OCI-LY7 (cell line): ENCODE measurements at regions not wholly inside any gene's neighbourhood (a gene's known extent, or its start where the extent isn't known, plus 50 kb on each side); places are given as distances from the start of the nearest gene placed in this dataset.

ENCODE experiments used
- BruUV-seq: library from RNA; stranded (reverse); fragments of 400-500 nt; replicated peaks from 2 replicates; lab custom pipeline; 2021; lab: Mats Ljungman, UMichigan
- CTCF ChIA-PET: fragments of 300-600 bp; sonication (Branson Sonifier 250); formaldehyde crosslinking; loops from one replicate; lab custom pipeline; 2022; ENCODE audit warnings: antibody characterized with exemption; ENCODE audit not compliant: unreplicated experiment; lab: Charles Lee
- POLR2A ChIA-PET: fragments of 300-600 bp; sonication (Branson Sonifier 250); formaldehyde crosslinking; loops from one replicate; lab custom pipeline; 2022; ENCODE audit warnings: antibody characterized with exemption; lab: Charles Lee
- DNase-seq: peaks from one replicate; pipeline ENCODE4 v3.0.0-alpha.2; 2015; ENCODE audit warnings: low spot score
- H2AFZ ChIP-seq: fragments of 200-600 bp; sonication (generic), shearing (Covaris generic); 2 replicates; pipeline ENCODE4 v1.6.1; 2014; ENCODE audit warnings: mild to moderate bottlenecking, antibody characterized with exemption, low read length, moderate library complexity
- H3K27ac ChIP-seq: fragments of 200-600 bp; sonication (generic); 2 replicates; pipeline ENCODE4 v1.5.1; 2014; ENCODE audit warnings: mixed run types, low read depth, mild to moderate bottlenecking, moderate library complexity, low read length, inconsistent platforms; ENCODE audit not compliant: poor library complexity, severe bottlenecking
- H3K36me3 ChIP-seq: fragments of 200-600 bp; sonication (generic); 2 replicates; pipeline ENCODE4 v1.6.1; 2014; ENCODE audit warnings: mild to moderate bottlenecking, antibody characterized with exemption, low read length, moderate library complexity, mixed read lengths; ENCODE audit not compliant: insufficient read depth
- H3K4me1 ChIP-seq: fragments of 200-600 bp; sonication (generic); 2 replicates; pipeline ENCODE4 v1.5.1; 2014; ENCODE audit warnings: mild to moderate bottlenecking, low read length; ENCODE audit not compliant: insufficient read depth, poor library complexity, severe bottlenecking
- H3K4me2 ChIP-seq: fragments of 200-600 bp; sonication (generic); 2 replicates; pipeline ENCODE4 v1.6.1; 2014; ENCODE audit warnings: mild to moderate bottlenecking, low read length
- H3K4me3 ChIP-seq: fragments of 200-600 bp; sonication (generic); 2 replicates; pipeline ENCODE4 v1.5.1; 2014; ENCODE audit warnings: mild to moderate bottlenecking, low read depth, low read length; ENCODE audit not compliant: poor library complexity, severe bottlenecking
- H3K79me2 ChIP-seq: fragments of 200-600 bp; sonication (generic); 2 replicates; pipeline ENCODE4 v1.6.1; 2016; ENCODE audit warnings: low read depth, mild to moderate bottlenecking, low read length, moderate library complexity, mixed read lengths; ENCODE audit not compliant: insufficient read depth
- H3K9me2 ChIP-seq: fragments of 200-600 bp; sonication (generic); 2 replicates; pipeline ENCODE4 v1.6.1; 2016; ENCODE audit warnings: mild to moderate bottlenecking, low read length, mixed read lengths; ENCODE audit not compliant: insufficient read depth
- H3K9me3 ChIP-seq: fragments of 200-600 bp; sonication (generic); 2 replicates; pipeline ENCODE4 v1.6.1; 2014; ENCODE audit warnings: mild to moderate bottlenecking, mixed run types, low read length, mixed read lengths
- H4K20me1 ChIP-seq: fragments of 200-600 bp; sonication (generic); 2 replicates; pipeline ENCODE4 v1.6.1; 2014; ENCODE audit warnings: mild to moderate bottlenecking, antibody characterized with exemption, low read length, moderate library complexity, mixed read lengths; ENCODE audit not compliant: insufficient read depth
- CTCF ChIP-seq: fragments of 200-600 bp; sonication (generic); conservative IDR thresholded peaks from 2 replicates; pipeline ENCODE4 v1.5.1; 2014; ENCODE audit warnings: mild to moderate bottlenecking, antibody characterized with exemption, low read length, moderate library complexity, mixed read lengths
- EZH2phosphoT487 ChIP-seq: fragments of 200-600 bp; sonication (generic); IDR thresholded peaks from 2 replicates; pipeline ENCODE4 v1.6.1; 2018; ENCODE audit warnings: low read depth, borderline replicate concordance, mild to moderate bottlenecking, mixed run types, antibody characterized with exemption, low read length, moderate library complexity, mixed read lengths
- intact Hi-C: fragments of 100-400 bp; cut with micrococcal nuclease; formaldehyde crosslinking; loops from one replicate; pipeline ENCODE4 v1.10.0; 2022; ENCODE audit not compliant: unreplicated experiment

- H3K4me3 ChIP-seq: no peak overlapping the region
- CTCF ChIA-PET: no interaction called here
- intact Hi-C loops: no loop called here
Observed at GRCh38 chr9:84500826-84501225, 160.3 kb upstream of the SLC28A3 start.

GRCh38 chr9:84501587-84501986, 161.0 kb upstream of the SLC28A3 start:
- BruUV-seq: no TSS peak

More at GRCh38 chr9:84500826-84501225, 160.3 kb upstream of the SLC28A3 start:
- H3K79me2 ChIP-seq: no peaks in the 10 kb centered on the region
- no peaks in the 10 kb centered on the region for H3K4me1 ChIP-seq
- no peak for TF ChIP-seq EZH2phosphoT487
- TF ChIP-seq CTCF: no peak
- no peaks in the 10 kb centered on the region for H3K36me3 ChIP-seq
- H3K9me2 ChIP-seq: no peaks in the 10 kb centered on the region
- DNase-seq: no peak
- H2AFZ ChIP-seq: no peak overlapping the region
- no peaks in the 10 kb centered on the region for H3K9me3 ChIP-seq
- no peak overlapping the region for H3K4me2 ChIP-seq
- H4K20me1 ChIP-seq: no peaks in the 10 kb centered on the region
- no peak overlapping the region for H3K27ac ChIP-seq
- BruUV-seq: no TSS peak
- POLR2A ChIA-PET: no interaction called here

GRCh38 chr9:84502066-84502465, 161.5 kb upstream of the SLC28A3 start:
- Histone ChIP-seq H3K9me2 (no peaks in the 10 kb centered on the region), H4K20me1 (no peaks in the 10 kb centered on the region), H3K36me3 (no peaks in the 10 kb centered on the region), H3K27ac (no peak overlapping the region), H3K4me2 (no peak overlapping the region), H2AFZ (no peak overlapping the region), H3K4me1 (no peaks in the 10 kb centered on the region), H3K79me2 (no peaks in the 10 kb centered on the region), H3K4me3 (no peak overlapping the region), H3K9me3 (no peaks in the 10 kb centered on the region)
- intact Hi-C loops: no loop called here
- CTCF ChIA-PET: no interaction called here
- no TSS peak for BruUV-seq
- TF ChIP-seq CTCF (no peak), EZH2phosphoT487 (no peak)
- POLR2A ChIA-PET: no interaction called here
- DNase-seq: no peak

More at GRCh38 chr9:84501587-84501986, 161.0 kb upstream of the SLC28A3 start:
- H3K36me3 ChIP-seq: no peaks in the 10 kb centered on the region
- no peak for DNase-seq
- no peaks in the 10 kb centered on the region for H3K79me2 ChIP-seq
- H2AFZ ChIP-seq: no peak overlapping the region
- POLR2A ChIA-PET: no interaction called here
- no peak overlapping the region for H3K4me2 ChIP-seq
- no peaks in the 10 kb centered on the region for H3K4me1 ChIP-seq
- intact Hi-C loops: no loop called here
- TF ChIP-seq CTCF (no peak), EZH2phosphoT487 (no peak)
- H3K9me3 ChIP-seq: no peaks in the 10 kb centered on the region
- no peaks in the 10 kb centered on the region for H4K20me1 ChIP-seq
- no peaks in the 10 kb centered on the region for H3K9me2 ChIP-seq
- no peak overlapping the region for H3K4me3 ChIP-seq
- CTCF ChIA-PET: no interaction called here
- no peak overlapping the region for H3K27ac ChIP-seq
